Raji (cell line): ENCODE measurements at regions not wholly inside any gene's neighbourhood (a gene's known extent, or its start where the extent isn't known, plus 50 kb on each side); places are given as distances from the start of the nearest gene placed in this dataset.

Source experiments
- POLR2A ChIP-seq: IDR thresholded peaks from 2 replicates; pipeline ENCODE4 v1.6.1; 2011; ENCODE audit warnings: low read depth, low read length, control low read depth; ENCODE audit not compliant: insufficient read depth

DNA sequence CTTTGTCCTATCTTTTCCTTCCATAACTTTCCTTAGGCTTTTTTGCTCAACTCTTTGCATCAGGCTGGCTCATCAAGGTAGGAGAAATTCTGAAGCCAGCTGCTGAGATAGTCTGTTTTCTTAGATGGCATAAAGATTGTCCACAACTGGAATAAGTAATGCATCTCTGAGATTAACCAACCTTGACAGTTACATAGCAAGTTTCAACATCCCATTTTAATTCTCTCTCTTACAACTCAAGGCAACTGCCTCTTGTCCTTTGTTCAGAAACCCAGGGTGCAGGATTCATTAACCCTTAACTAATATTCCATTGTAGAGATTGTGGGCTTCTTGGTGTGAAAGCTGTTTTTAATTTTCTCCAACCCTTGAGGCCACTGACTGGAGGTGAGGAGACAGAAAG is 239.2 kb downstream of the LACC1 start:
- TF ChIP-seq POLR2A, result no peak

DNA sequence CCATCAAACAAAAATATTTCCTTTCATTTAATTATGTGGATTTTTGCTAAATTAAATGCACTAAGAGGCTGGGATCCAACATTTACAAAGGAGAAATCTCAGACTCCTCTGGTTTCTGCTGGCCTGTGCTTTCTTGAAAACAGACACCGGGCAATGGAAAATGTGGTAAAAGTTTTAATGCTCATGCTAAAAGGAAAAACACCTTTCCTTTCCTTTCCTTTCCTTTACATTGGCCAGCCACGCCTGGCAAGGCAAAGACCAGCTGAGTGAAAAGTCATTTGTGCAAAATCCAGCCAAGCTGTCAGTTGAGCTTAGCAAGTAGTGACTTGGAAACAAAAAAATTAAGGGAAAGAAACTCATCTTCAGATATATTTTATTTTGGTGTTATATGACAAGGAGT is 240.3 kb downstream of the LACC1 start:
- no peak for TF ChIP-seq POLR2A

DNA sequence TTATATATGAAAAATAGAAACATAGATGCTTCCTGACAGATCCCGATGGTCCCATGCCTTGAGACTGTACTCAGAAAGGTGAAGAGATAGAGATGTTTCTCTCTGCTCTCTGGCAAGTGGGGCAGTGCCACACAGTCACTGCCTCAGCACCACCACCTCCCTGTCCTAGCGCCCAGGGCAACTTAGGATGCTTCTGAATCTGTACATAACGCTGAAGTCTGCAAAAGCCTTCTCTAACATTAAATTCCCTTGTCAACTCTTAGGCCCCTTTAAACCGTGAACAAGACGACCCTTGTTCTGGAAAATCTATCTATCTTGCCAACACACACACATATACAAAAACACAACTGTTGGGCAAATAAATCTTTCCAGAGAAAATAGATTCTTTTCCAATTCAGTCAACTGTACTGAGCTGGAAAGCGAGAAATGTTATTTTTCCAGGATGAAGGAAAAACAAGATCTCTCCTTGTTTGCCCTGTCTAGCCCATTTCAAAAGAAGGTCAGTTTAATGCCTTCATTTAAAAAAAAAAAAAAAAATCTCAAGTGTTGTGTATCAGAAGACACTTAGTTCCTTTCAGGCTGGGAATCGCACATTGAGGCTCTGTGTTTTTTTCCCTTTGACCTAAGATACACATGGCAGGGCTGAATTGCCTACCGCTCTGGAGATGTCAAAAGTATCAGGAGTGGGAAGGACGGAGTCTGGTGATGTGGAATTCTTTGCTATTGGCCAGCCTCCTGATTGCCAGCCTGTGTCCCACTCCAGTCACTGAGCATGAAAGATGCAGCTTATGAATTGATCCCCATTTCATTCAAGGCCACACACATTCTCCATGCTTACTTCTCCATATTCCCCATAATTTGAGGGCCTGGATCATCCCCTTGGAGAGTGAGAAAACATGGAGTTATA is 241.4 kb downstream of the LACC1 start:
- no peak for TF ChIP-seq POLR2A

DNA sequence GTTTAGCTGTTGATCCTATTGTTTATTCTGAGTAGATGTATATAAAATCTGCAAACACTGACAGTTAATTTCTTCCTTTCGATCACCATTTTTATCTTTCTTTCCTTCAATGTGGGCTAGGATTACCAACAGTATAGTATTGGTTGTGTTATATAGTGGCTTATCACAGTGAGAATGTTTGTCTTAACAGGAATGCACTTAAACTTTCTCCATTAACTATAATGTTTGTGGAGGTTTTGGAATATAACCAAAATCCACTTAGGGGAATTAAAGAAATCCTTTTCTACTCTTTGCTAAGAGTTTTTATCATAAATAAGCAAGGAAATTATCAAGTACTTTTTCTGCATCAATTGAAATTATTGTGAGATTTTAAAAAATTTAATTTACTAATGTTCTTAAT is 244.6 kb downstream of the LACC1 start:
- no peak for TF ChIP-seq POLR2A

DNA sequence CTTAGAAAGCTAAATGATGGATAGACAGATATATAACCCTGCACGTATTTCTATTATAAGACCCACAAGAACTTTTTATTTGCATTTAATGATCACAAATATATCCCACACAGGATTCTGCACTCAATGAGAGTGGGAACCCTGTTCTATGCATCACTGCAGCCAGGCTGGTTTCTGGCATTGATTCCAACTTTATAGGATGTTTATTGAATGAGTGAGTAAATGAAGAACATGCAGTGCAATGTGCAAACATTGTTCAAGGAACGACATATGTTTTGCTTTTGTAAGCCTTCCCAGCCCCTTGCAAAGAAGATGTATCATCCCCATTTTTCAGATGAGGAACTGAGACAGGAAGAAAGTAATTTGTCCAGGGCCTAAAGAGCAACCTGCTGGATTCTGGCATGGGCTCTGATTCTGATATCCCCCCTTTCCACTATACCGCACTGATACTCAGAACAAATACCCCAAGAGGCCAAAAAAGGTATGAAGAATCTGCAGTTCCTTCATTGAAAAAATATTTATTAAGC is 246.3 kb downstream of the LACC1 start:
- no peak for TF ChIP-seq POLR2A

DNA sequence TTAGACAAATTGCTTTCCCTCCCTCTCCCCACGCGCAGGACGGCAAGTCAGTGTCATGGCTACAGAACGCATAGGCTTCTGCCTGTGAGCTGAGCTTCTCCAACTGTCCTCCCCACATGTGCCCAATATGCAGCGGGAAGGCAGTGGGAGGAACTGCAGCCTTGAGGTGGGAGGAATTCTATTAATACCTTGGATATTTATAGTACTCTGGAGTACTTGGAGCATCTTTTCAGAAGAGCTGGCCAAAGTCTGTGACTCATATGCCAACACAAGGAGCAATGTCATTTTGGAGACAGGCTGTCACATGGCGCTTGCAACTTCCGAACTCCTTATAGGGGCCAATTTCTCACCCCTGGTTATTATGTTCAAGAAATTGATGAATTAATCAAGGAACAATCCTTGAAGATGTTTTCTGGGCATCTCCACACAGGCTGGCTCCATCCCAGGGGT is 245.0 kb upstream of the SERP2 start:
- TF ChIP-seq POLR2A, result no peak

DNA sequence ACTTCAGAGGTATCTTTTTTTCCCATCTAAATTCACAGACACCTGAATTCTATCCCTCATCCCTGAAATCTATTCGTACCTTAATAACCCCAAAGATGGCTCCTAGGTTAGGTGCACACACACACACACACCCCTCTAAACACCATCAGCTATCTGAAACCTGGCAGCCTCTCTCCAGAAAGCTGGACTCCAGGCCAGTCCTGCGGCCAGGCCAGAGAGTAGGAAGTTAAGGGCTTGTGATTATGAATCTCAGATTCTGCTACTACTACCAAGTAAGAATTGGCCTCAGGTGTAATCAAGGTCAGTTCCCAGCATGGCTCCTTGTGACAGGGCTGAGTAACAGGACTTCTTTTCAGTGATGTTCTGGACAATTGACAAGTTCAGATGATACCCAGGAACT is 244.2 kb upstream of the SERP2 start:
- TF ChIP-seq POLR2A, result no peak

DNA sequence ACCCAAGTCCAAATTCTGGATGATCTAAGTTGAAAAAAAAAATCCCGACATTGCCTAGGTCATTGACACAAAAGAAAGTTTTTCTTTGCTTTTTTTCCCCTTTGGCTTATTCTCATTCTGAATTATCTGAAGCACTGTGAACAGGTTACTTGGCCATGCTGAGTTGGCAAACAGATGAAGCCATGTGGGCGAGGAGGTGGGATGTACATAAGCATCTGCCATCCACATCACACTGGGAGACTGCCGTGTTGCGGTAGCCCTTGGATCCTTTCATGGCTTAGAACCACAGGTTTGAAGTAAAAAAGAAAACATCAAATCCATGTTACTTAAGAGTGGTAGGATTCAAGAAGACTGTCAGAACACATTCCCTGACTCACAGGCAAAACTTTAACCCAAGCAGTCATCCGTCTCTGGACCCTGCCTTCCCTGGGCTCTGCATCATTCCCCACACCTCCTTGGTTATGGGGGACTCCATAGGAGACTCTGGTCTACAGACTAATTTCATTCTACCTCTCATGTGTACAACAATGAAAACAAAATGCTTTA is 242.5 kb upstream of the SERP2 start:
- no peak for TF ChIP-seq POLR2A

DNA sequence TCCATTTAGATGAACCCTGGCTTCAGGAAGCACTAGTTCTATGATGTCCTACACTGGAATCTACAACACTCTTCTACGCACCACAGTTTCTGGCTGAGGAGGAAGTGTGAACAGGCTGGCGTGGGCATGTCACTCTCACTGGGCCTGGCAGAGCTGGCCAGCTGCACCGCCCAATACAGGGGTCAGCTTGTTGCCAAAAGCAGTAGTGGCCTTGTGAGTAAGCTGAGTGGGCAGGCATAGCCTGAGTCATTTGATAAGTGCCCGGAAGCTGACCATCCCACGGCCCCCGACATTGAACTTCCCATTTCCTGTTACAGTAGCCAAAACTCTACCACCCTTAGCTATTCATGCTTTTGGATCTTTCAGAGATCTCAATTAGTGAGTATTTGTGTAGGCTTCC is 240.9 kb upstream of the SERP2 start:
- TF ChIP-seq POLR2A, result no peak

DNA sequence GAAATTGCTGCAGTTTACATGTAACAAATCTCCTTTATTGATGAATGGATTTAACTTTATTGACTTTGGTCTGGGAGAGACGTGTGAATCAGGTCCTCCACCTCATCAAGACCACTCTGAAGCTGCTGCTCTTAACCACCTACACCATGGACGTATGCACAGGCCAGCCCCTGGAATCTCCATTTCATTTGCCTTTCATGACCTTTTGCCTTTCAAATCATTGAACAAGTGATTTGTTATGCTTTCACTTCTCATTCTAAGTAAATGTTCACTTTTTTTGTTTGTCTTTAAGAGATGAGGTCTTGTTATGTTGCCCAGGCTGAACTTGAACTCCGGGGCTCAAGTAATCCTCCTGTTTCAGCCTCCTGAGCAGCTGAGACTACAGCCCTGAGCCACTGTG is 240.0 kb upstream of the SERP2 start:
- no peak for TF ChIP-seq POLR2A

DNA sequence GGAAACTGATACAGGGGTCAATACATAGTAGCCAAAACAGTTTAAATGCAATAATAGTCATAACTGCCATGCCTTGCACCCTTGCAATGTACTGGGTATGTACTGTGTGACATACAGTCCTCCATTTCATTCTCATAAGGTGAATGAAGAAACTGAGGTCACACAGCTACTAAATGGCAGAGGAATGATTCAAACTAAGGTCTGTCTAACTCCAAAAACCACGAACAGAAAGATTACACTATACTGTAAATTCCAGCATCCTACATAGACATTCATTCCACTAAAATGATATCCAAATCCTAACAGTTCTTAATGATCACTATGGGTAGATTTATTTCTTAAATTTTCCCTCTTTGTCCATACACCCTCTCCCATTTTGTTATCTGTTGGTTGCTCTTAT is 238.1 kb upstream of the SERP2 start:
- TF ChIP-seq POLR2A, result no peak

DNA sequence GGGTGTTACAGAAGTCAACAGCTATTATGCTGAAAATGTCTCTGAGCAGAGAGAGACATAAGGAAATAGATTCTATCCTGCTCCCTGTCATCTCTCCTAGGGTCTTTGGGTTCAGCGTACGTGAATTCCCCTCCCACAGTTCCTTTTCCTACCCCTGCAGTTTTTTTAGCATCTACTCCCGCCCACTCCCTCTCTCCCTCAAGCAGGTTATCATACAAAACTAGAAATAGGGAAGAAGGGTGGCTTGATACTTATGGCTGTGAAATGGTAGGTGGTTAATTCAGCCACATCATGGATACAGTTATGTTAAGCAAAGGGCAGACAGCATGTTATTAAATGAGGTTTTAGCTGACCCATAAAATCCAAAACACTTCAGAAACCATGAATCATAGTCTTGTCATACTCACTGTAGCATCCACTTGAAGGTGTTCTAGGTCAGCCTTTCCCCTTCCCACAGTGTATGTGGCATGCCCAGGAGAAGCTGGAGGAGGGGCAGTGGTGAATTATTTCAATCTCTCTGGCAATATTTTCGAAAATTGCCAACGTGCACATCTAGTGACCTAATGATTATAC is 236.8 kb upstream of the SERP2 start:
- TF ChIP-seq POLR2A, result no peak

DNA sequence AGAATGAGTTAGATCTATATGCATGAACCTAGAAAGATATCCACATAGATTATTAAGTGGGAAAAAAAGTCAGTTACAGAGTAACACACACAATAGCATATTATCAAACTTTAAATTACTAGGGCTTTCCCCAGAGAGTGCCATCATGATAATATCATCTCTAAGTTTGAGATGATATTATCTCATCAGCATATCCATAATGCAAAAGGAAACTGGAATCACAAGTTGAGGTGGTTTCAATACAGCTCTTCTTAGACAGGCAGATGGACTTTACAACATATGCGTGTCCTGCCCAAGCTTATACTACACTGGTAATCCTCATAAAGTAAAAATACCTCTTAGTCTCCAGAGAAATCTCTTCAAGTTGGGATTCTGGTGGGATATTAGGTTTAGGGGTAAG is 236.2 kb upstream of the SERP2 start:
- TF ChIP-seq POLR2A, result no peak

DNA sequence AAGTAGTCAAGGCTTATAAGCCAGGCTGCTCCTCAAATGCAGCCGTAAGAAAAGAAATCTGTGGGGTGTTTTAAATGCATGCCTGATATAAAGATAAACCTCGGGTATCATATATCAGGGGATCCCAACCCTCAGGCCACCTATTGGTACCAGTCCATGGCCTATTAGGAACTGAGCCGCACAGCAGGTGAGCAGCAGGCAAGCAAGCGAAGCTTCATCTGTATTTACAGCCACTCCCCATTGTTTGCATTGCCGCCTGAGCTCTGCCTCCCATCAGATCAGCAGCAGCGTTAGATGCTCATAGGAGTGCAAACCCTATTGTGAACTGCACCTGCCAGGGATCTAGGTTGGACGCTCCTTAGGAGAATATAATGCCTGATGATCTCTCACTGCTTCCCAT is 233.5 kb upstream of the SERP2 start:
- no peak for TF ChIP-seq POLR2A

DNA sequence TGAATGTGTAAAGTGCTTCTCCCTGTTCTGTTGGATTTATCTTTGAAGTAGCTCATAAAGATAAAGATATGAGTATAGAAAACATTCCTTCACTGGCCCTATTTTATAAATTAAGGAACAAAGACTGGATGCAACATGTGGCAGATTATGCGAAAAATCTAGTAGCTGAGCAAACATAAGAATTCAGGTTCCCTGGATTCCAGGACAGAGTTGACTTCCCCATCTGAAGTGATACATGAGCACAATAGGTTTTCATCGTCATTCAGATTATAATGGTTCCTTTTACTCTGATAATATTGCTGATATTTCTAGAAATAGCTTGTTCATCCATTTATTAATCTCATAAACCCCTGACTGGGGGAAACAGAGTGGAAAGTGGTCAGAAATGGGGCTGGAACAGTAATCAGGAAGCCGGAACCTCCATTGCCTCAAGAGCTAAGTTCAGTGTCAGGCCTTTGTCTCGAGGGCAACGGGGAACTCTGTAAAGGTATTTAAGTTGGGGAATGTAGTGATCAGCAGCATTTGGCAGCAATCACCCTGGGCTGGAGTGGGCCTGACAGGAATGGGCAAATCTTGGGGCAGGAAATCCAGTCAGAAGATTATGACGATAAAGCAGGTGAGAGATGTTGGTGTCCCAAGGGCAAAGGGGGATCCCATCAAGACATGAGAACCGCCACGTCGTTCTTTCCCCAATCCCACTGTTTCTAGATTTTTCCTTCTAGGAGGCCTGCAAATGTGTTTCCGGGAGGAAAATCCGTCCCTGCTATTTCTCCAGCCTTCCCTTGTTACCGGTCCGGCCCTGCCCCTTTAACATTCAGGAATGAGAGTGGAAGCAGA is 232.5 kb upstream of the SERP2 start:
- TF ChIP-seq POLR2A, result no peak
